ENCODE measurements at regions not wholly inside any gene's neighbourhood (a gene's known extent, or its start where the extent isn't known, plus 50 kb on each side); places are given as distances from the start of the nearest gene placed in this dataset.

- no peak for DNase-seq
Measured at GRCh38 chr2:128577141-128577930, 258.7 kb upstream of the HS6ST1 start.

GRCh38 chr2:128578406-128579390 is 260.0 kb upstream of the HS6ST1 start:
- no peaks in the 10 kb centered on the region for H3K36me3 ChIP-seq
- TF ChIP-seq CTCF (IDR thresholded peaks at IDR 0.05; ENCODE audit: borderline replicate concordance), result no peak
- no peak overlapping the region for H3K4me3 ChIP-seq
- no peaks in the 10 kb centered on the region for H3K27me3 ChIP-seq (ENCODE audit: low read depth)
- no peak overlapping the region for H3K27ac ChIP-seq (replicated peaks)
- intact Hi-C loops (cut with micrococcal nuclease), result no loop called here
- H3K4me1 ChIP-seq, result no peaks in the 10 kb centered on the region
- no peaks in the 10 kb centered on the region for H3K9me3 ChIP-seq (replicated peaks)
- no peak for DNase-seq

More at GRCh38 chr2:128577141-128577930, 258.7 kb upstream of the HS6ST1 start:
- Histone ChIP-seq H3K4me3 (no peak overlapping the region), H3K9me3 (replicated peaks) (no peaks in the 10 kb centered on the region), H3K4me1 (no peaks in the 10 kb centered on the region), H3K27me3 (ENCODE audit: low read depth) (no peaks in the 10 kb centered on the region), H3K36me3 (no peaks in the 10 kb centered on the region), H3K27ac (replicated peaks) (no peak overlapping the region)
- no peak for TF ChIP-seq CTCF (IDR thresholded peaks at IDR 0.05; ENCODE audit: borderline replicate concordance)
- intact Hi-C loops (cut with micrococcal nuclease), result no loop called here

- H3K9me3 ChIP-seq (replicated peaks), result peaks cover 3% of the 10 kb centered on the region
- no peak for TF ChIP-seq CTCF (IDR thresholded peaks at IDR 0.05; ENCODE audit: borderline replicate concordance)
Measured at GRCh38 chr2:128579825-128580224, 261.2 kb upstream of the HS6ST1 start.

GRCh38 chr2:128580988-128581848 is 262.6 kb upstream of the HS6ST1 start:
- no peak overlapping the region for H3K4me3 ChIP-seq
- intact Hi-C loops (cut with micrococcal nuclease), result no loop called here
- H3K9me3 ChIP-seq (replicated peaks), result peaks cover 15% of the 10 kb centered on the region
- H3K27ac ChIP-seq (replicated peaks), result no peak overlapping the region
- TF ChIP-seq CTCF (IDR thresholded peaks at IDR 0.05; ENCODE audit: borderline replicate concordance), result no peak
- H3K4me1 ChIP-seq, result no peaks in the 10 kb centered on the region
- no peaks in the 10 kb centered on the region for H3K36me3 ChIP-seq
- no peaks in the 10 kb centered on the region for H3K27me3 ChIP-seq (ENCODE audit: low read depth)
- no peak for DNase-seq

More at GRCh38 chr2:128579825-128580224, 261.2 kb upstream of the HS6ST1 start:
- Histone ChIP-seq H3K4me3 (no peak overlapping the region), H3K27ac (replicated peaks) (no peak overlapping the region), H3K4me1 (no peaks in the 10 kb centered on the region), H3K36me3 (no peaks in the 10 kb centered on the region), H3K27me3 (ENCODE audit: low read depth) (no peaks in the 10 kb centered on the region)
- intact Hi-C loops (cut with micrococcal nuclease), result no loop called here
- no peak for DNase-seq

GRCh38 chr2:128581849-128582244 is 263.2 kb upstream of the HS6ST1 start:
- DNase-seq, result no peak
- Histone ChIP-seq H3K27me3 (ENCODE audit: low read depth) (no peaks in the 10 kb centered on the region), H3K27ac (replicated peaks) (no peak overlapping the region), H3K4me1 (no peaks in the 10 kb centered on the region), H3K9me3 (replicated peaks) (peaks cover 15% of the 10 kb centered on the region), H3K4me3 (no peak overlapping the region), H3K36me3 (no peaks in the 10 kb centered on the region)
- intact Hi-C loops (cut with micrococcal nuclease), result no loop called here
- TF ChIP-seq CTCF (IDR thresholded peaks at IDR 0.05; ENCODE audit: borderline replicate concordance), result no peak

Data from left ventricle myocardium inferior (tissue), 1 donor.